WTC11 (cell line): ENCODE measurements at regions not wholly inside any gene's neighbourhood (a gene's known extent, or its start where the extent isn't known, plus 50 kb on each side); places are given as distances from the start of the nearest gene placed in this dataset.

Experiments used
- AFF4 ChIP-seq: sonication (generic); formaldehyde crosslinking; IDR thresholded peaks from 2 replicates; pipeline ENCODE4 v1.8.1; 2023; ENCODE audit warnings: mild to moderate bottlenecking, missing genetic modification reagents, borderline replicate concordance
- ATF6 ChIP-seq: sonication (generic); formaldehyde crosslinking; IDR thresholded peaks from 2 replicates; pipeline ENCODE4 v1.8.1; 2023; ENCODE audit warnings: mild to moderate bottlenecking, missing genetic modification reagents
- CREM ChIP-seq: sonication (generic); formaldehyde crosslinking; IDR thresholded peaks from 2 replicates; pipeline ENCODE4 v1.8.1; 2022; ENCODE audit warnings: mild to moderate bottlenecking, missing genetic modification reagents, moderate library complexity
- CTCF ChIP-seq: fragments of 200-600 bp; IDR thresholded peaks from 2 replicates; pipeline ENCODE4 v1.8.0; 2022; ENCODE audit warnings: antibody characterized with exemption
- FOXK1 ChIP-seq: sonication (generic); formaldehyde crosslinking; IDR thresholded peaks from 2 replicates; pipeline ENCODE4 v1.8.0; 2022; ENCODE audit warnings: mild to moderate bottlenecking, moderate library complexity, missing genetic modification reagents
- SP1 ChIP-seq: sonication (generic); formaldehyde crosslinking; conservative IDR thresholded peaks from 2 replicates; pipeline ENCODE4 v1.8.1; 2022; ENCODE audit warnings: missing genetic modification reagents

GRCh38 chr3:140883428-140884040 is 58.1 kb upstream of the SLC25A36 start:
- TF ChIP-seq CTCF (no peak), ATF6 (CRISPR knock-in tag) (no peak), FOXK1 (CRISPR knock-in tag) (no peak), SP1 (CRISPR knock-in tag) (no peak), CREM (no peak), AFF4 (CRISPR knock-in tag) (no peak)
